ENCODE measurements at regions not wholly inside any gene's neighbourhood (a gene's known extent, or its start where the extent isn't known, plus 50 kb on each side); places are given as distances from the start of the nearest gene placed in this dataset.

DNA sequence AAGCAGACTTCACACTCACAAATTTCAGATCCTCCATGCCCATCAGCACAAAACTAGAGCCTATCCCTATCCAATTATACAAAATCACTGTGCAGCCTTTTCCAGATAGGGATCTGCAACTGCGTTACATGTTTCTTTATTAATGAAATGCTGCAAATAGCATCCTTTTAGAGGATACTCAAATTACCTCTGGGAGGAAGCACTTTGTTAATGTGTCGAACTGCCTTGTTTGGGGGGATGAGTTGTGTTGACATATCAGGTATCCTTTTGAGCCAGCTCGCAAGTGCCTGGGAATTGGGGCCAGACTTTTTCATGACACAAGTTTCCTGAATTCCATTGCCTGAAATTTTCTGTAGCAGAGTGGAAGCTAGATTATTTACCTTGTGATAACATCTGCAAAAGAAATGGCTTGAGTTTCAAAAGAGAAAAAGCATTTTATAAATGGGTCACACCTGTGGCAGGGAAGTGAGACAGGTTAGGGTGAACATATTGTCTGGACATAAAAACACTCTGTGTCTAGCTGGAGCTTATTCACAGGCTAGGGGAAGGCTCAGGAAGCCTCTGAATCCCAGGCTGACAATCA is 299.1 kb upstream of the MTNR1B start:
- Histone ChIP-seq H3K4me3 (ENCODE audit: low read length) (no peak overlapping the region), H3K27me3 (ENCODE audit: control insufficient read depth, insufficient read depth, low read length) (no peaks in the 10 kb centered on the region), H3K9me3 (ENCODE audit: control insufficient read depth, insufficient read depth, low read length) (no peaks in the 10 kb centered on the region), H3K27ac (ENCODE audit: low read length) (no peak overlapping the region), H3K36me3 (ENCODE audit: control insufficient read depth, insufficient read depth, low read length) (no peaks in the 10 kb centered on the region), H3K4me1 (ENCODE audit: control insufficient read depth, insufficient read depth, low read length) (no peaks in the 10 kb centered on the region)
- H3K27me3 Mint-ChIP-seq (ENCODE audit: low read depth in 2 of 2), result no peaks in the 10 kb centered on the region
- peaks cover 5 to 7% of the 10 kb centered on the region in 2 donors for H3K9me3 Mint-ChIP-seq
- DNase-seq, result no peak
- H3K36me3 Mint-ChIP-seq, result no peaks in the 10 kb centered on the region
- no peak overlapping the region for H3K27ac Mint-ChIP-seq
- intact Hi-C loops (cut with micrococcal nuclease), result no loop called here
- WGBS (ENCODE audit: insufficient coverage), result 94% methylated on average over 3 of the region's 3 CpGs
- TF ChIP-seq, protein P1, sequence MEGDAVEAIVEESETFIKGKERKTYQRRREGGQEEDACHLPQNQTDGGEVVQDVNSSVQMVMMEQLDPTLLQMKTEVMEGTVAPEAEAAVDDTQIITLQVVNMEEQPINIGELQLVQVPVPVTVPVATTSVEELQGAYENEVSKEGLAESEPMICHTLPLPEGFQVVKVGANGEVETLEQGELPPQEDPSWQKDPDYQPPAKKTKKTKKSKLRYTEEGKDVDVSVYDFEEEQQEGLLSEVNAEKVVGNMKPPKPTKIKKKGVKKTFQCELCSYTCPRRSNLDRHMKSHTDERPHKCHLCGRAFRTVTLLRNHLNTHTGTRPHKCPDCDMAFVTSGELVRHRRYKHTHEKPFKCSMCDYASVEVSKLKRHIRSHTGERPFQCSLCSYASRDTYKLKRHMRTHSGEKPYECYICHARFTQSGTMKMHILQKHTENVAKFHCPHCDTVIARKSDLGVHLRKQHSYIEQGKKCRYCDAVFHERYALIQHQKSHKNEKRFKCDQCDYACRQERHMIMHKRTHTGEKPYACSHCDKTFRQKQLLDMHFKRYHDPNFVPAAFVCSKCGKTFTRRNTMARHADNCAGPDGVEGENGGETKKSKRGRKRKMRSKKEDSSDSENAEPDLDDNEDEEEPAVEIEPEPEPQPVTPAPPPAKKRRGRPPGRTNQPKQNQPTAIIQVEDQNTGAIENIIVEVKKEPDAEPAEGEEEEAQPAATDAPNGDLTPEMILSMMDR (IDR thresholded peaks at IDR 0.05), result no peak
- no peaks in the 10 kb centered on the region for H3K4me1 Mint-ChIP-seq
- no peak for ATAC-seq
- H3K4me3 Mint-ChIP-seq, result no peak overlapping the region

DNA sequence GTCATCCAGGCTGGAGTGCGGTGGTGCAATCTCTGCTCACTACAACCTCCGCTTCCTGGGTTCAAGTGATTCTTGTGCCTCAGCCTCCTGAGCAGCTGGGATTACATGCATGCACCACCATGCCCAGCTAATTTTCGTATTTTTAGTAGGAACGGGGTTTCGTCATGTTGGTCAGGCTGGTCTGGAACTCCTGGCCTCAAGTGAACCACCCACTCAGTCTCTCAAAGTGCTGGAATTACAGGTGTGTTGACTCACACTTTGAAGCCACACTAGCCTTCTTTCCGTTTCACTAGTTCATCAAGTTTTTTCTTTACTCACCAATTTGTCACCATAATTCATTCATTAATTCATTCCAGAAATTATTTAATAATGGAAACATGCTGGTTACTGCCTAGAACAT is 298.4 kb upstream of the MTNR1B start:
- ATAC-seq, result no peak
- Histone ChIP-seq H3K9me3 (ENCODE audit: control insufficient read depth, insufficient read depth, low read length) (no peaks in the 10 kb centered on the region), H3K36me3 (ENCODE audit: control insufficient read depth, insufficient read depth, low read length) (no peaks in the 10 kb centered on the region), H3K27me3 (ENCODE audit: control insufficient read depth, insufficient read depth, low read length) (no peaks in the 10 kb centered on the region), H3K4me3 (ENCODE audit: low read length) (no peak overlapping the region), H3K27ac (ENCODE audit: low read length) (no peak overlapping the region), H3K4me1 (ENCODE audit: control insufficient read depth, insufficient read depth, low read length) (no peaks in the 10 kb centered on the region)
- Mint-ChIP-seq H3K27me3 (ENCODE audit: low read depth in 2 of 2) (no peaks in the 10 kb centered on the region), H3K36me3 (no peaks in the 10 kb centered on the region), H3K4me3 (no peak overlapping the region), H3K27ac (no peak overlapping the region), H3K4me1 (no peaks in the 10 kb centered on the region), H3K9me3 (peaks cover 4 to 7% of the 10 kb centered on the region in 2 donors)
- TF ChIP-seq, protein P1 (IDR thresholded peaks at IDR 0.05), result no peak
- 90% methylated on average over 6 of the region's 6 CpGs for WGBS (ENCODE audit: insufficient coverage)
- no peak for DNase-seq
- intact Hi-C loops (cut with micrococcal nuclease), result no loop called here

DNA sequence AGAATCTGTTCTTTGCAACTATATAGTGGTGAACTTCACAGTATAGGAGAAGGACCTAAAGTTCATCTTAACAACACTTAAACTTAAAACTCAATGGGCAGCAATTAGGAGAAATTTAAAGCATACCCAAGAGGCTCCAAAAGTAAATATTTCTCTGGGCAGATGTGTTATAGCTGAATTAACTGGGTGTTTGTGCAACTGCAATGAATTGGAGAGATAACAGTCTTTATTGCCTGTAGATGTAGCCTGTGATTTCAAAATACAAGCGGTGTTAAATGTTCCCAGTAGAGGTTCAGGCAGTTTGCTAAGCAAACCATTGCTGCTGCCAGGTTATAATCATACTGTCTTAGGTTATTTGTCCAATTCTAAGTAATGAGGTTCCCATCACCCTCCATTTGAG is 294.1 kb upstream of the MTNR1B start:
- Mint-ChIP-seq H3K27ac (no peak overlapping the region), H3K27me3 (ENCODE audit: low read depth in 2 of 2) (no peaks in the 10 kb centered on the region), H3K9me3 (peaks cover 8% of the 10 kb centered on the region in 2 donors), H3K4me3 (no peak overlapping the region), H3K36me3 (no peaks in the 10 kb centered on the region), H3K4me1 (no peaks in the 10 kb centered on the region)
- TF ChIP-seq, protein P1 (IDR thresholded peaks at IDR 0.05), result no peak
- DNase-seq (no peak), ATAC-seq (no peak)
- no peaks in the 10 kb centered on the region for H3K27me3 ChIP-seq (ENCODE audit: control insufficient read depth, insufficient read depth, low read length)
- H3K36me3 ChIP-seq (ENCODE audit: control insufficient read depth, insufficient read depth, low read length), result no peaks in the 10 kb centered on the region
- intact Hi-C loops (cut with micrococcal nuclease), result no loop called here
- H3K4me1 ChIP-seq (ENCODE audit: control insufficient read depth, insufficient read depth, low read length), result no peaks in the 10 kb centered on the region
- no peaks in the 10 kb centered on the region for H3K9me3 ChIP-seq (ENCODE audit: control insufficient read depth, insufficient read depth, low read length)
- no peak overlapping the region for H3K27ac ChIP-seq (ENCODE audit: low read length)
- WGBS (ENCODE audit: insufficient coverage), result 100% methylated on average over 1 of the region's 1 CpG
- H3K4me3 ChIP-seq (ENCODE audit: low read length), result no peak overlapping the region

DNA sequence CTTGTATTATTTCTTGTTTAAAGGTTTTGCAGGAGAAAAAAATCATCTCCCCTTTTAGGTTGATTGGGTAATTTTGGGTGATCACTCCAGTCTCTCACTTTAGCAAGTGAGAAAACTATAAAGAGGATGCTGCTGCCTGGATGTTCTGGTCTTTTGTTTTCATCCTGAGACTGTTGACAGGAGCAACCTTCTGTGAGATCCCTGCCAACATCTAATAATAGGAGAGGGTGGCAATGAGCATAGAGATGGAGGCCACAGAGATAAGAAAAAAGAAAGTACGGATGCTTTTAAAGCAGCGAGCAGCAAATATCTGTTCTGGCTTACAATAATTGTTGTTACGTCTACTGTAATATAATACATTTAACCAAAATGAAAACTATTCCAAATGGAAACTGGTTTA is 293.6 kb upstream of the MTNR1B start:
- Histone ChIP-seq H3K9me3 (ENCODE audit: control insufficient read depth, insufficient read depth, low read length) (no peaks in the 10 kb centered on the region), H3K4me1 (ENCODE audit: control insufficient read depth, insufficient read depth, low read length) (no peaks in the 10 kb centered on the region), H3K4me3 (ENCODE audit: low read length) (no peak overlapping the region), H3K27ac (ENCODE audit: low read length) (no peak overlapping the region), H3K36me3 (ENCODE audit: control insufficient read depth, insufficient read depth, low read length) (no peaks in the 10 kb centered on the region), H3K27me3 (ENCODE audit: control insufficient read depth, insufficient read depth, low read length) (no peaks in the 10 kb centered on the region)
- intact Hi-C loops (cut with micrococcal nuclease), result no loop called here
- Mint-ChIP-seq H3K9me3 (peaks cover 8% of the 10 kb centered on the region in 2 donors), H3K27me3 (ENCODE audit: low read depth in 2 of 2) (no peaks in the 10 kb centered on the region), H3K27ac (no peak overlapping the region), H3K36me3 (no peaks in the 10 kb centered on the region), H3K4me3 (no peak overlapping the region), H3K4me1 (no peaks in the 10 kb centered on the region)
- WGBS (ENCODE audit: insufficient coverage), result 100% methylated on average over 3 of the region's 3 CpGs
- TF ChIP-seq, protein P1 (IDR thresholded peaks at IDR 0.05), result no peak
- ATAC-seq (no peak), DNase-seq (no peak)
